Stromal cell of bone marrow (primary cell): ENCODE measurements at regions not wholly inside any gene's neighbourhood (a gene's known extent, or its start where the extent isn't known, plus 50 kb on each side); places are given as distances from the start of the nearest gene placed in this dataset.

Experiments
- DNase-seq: peaks from one replicate; pipeline ENCODE4 v3.0.0-alpha.2; 2012; ENCODE audit warnings: low read depth

DNA sequence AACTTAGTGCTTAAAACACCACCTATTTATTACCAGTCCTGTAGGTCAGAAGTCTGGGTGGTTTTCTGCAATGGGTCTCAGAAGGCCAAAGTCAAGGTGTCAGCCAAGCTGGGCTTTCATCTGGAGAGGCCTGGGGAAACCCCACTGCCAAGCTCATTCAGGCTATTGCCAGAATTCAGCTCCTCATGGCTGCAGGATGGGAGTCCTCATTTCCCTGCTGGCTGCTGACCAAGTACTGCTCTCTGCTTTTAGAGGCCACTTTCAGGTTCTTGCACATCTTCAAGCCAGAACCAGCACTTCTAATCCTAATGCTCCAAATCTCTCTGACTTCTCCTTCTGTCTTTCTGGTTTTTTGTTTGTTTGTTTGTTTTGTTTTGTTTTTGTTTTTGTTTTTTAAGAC lies 109.3 kb downstream of the BCOR start:
- no peak for DNase-seq

DNA sequence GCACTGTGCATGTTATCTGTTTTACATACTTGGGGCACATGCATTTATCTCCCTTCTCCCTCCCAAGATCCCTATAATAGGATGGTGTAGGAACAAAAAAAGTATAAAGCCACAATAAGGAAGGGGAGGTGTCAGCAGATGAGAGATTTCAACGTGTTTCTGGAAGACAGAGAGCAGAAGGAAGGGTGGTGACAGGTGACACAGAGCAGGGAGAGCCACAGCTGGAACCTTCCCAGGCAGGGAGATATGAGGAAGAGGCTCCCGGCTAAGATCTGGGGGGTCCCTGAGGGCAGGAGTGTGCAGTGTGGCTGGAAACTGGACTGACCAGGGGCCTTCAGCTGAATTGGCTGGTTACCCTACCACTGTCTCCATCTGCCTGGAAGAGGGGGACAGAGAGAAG lies 107.4 kb downstream of the BCOR start:
- no peak for DNase-seq

DNA sequence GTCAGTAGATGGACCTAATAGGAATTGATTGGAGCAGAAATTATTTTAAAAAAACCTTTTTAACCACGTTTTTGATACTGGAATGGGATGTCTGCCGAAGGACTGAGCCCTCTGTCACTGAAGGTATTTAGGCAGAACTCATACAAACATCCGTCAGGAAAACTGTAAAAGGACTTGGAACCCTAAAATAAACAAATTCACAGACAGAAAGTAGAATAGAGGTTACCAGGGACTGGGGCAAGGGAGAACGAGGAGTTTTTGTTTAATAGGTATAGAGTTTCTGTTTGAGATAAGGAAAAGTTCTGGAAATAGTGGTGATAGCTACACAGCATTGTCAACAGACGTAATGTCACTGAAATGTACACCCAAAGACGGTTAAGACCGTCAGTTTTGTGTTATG lies 105.5 kb downstream of the BCOR start:
- DNase-seq, result no peak

DNA sequence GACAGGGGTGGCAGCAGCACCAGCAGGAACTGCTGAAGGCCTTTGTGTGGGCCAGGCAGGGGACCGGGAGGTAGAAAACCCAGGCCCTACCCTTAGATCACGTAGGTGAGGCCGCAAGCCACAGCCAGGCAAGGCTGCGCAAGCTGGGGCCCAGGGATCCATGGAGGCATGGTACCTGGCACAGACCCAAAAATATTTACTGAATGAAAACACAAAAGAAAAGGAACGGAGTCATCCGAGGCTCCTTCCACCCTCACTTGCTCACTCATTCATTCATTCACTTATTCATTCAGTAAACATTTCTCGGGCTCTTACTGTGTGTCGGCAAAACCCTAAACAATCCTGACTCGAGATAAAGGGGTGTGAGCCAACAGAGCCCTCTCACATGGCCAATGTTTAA lies 102.3 kb downstream of the BCOR start:
- DNase-seq, result no peak

DNA sequence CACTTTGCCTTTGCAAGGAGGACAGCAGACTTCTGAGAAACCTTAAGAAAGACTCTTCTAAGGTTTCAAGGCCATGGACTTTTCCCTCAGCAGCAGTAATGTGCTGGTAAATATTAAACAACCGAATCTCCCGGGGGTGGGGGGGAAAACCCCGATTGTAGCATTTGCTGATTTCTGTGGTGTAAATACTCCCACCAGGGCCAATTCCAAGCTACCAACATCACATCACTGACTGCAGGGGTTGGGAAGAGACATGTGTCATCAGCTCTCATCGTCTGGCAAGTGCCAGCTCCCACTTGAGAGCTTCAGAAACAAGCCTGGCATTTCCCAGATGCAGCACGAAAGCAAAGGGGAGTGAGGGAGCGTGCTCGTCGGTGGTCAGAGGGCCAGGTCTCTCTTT lies 101.2 kb downstream of the BCOR start:
- DNase-seq, result no peak

DNA sequence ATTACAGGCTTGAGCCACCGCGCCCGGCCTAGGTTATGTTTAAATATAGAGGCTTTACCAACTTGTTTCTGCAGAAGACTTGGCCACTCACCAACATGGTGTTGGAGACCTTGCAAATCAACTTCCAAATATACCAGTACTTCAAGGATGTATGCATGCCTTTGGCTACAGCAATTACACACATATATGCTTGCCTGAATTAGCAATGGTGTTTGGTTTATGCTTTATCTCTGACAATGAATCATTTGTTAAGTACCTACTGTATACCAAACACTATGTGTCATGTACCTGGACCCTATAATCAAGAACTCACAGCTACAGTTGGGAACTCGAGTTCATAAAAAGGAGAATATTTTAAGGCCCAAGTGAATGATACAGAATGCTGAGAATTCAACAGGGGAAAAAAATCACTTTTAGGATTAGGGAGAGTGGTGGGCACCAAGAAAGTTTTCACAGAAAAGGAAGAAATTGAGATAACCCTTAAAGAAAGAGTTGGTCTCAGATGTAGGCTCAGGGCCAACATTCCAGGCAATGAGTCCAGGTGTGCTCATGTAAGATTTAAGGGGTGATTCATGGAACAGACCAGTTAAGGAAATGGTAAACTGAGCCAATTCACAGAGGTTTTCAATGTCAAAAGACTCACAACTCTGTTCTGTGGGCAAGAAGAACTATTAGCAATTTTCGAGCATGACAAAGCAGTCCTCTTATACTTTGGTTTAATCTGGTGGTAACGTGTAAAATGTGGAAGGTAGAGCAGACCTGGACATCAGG lies 98.9 kb downstream of the BCOR start:
- DNase-seq, result no peak
